NCI-H2029 (cell line): ENCODE measurements at regions not wholly inside any gene's neighbourhood (a gene's known extent, or its start where the extent isn't known, plus 50 kb on each side); places are given as distances from the start of the nearest gene placed in this dataset.
"Not testable (repeated sequence)": the region's sequence is repeated elsewhere in the genome, so short reads cannot be mapped to it uniquely, and the experiment has no call there.

Experiments used
- DNase-seq: peaks from one replicate; lab custom pipeline; 2025; lab: John Stamatoyannopoulos, UW

GRCh38 chr3:137460944-137461343 is 303.2 kb upstream of the SOX14 start:
- DNase-seq: no peak

GRCh38 chr3:137463131-137463530 is 301.0 kb upstream of the SOX14 start:
- no peak for DNase-seq

DNA sequence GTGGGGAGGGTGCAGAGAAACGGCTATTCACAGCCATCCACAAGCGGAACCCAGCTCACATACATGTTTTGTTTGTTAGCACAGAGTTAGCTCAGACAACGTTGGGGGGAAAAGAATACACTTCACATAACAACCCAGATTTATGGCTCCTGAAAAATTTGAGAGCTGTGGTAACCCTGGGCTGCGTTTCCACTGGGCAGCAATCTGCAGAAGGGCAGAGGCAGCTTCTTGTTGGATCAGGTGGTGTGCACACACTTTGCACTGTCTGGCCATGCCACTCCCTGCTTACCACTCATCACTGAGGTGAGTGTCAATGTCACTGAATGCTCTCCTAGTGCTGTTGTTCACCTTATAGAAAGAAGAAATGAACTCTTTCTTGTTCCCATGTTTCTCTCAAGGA is 299.8 kb upstream of the SOX14 start:
- DNase-seq: no peak

GRCh38 chr3:137468446-137468845 is 295.7 kb upstream of the SOX14 start:
- DNase-seq: no peak

DNA sequence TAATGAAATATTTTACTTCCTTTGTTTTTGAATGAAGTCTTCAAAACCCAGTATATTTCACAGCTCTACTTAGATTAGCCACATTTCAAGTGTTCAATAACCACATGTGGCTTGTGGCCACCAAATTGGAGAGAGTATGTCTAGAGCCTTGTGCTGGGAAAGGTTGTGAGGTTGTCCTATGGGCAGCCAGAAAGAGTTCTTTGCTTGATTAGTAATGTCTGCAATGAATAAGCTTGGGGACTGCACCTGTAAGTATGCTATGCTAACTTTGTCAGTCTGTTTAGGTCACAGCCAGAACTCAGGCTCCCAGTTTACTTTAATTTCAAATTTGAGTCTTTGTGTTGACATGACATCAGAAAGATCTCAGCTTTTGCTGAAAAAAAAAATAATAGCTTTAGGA is 294.9 kb upstream of the SOX14 start:
- DNase-seq: no peak

DNA sequence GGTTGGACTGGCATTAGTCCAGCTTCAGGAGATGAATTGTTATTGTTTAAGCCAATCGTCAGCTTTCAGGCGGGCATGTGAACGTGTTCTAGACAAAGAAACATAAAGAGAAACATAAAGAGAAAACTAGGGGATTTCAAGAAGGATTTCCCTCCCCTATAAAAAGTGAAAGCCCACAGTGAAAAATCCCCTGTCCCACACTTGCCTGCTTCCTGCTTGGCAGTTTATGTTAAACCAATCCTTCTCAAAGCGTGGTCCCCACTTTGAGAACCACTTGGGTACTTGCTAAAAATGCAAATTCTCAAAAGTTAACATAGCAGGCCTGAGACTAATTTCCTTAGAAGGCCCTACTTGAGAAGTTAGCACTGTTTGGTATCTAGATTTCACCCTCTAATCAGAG is 293.0 kb upstream of the SOX14 start:
- no peak for DNase-seq

DNA sequence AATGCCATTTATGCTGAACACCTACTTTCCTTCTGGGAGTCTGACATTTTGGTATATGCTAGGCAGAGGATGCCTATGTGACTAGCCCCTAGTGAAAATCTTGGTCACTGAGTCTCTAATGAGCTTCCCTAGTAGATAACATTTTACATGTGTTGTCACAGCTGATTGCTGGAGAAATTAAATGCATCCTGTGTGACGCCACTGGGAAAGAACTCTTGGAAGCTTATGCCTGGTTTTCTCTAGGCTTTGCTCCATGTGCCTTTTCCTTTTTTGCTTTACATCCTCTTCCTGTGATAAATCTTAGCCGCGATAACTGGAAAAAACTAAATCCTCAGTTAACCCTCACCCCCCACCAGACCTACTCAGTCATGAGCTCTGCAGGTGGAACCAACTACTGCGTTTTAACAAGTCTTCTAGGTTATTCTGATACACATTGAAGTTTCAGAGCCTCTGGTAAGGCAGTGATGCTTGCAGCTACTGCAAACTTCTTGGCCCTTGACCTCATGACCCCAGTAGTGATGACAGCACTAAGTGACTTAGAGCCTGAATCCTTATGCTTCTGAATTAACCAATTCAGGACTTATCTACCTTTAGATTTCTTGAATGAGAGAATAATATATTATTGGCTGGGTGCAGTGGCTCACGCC is 292.4 kb upstream of the SOX14 start:
- no peak for DNase-seq

- DNase-seq: no peak
These were observed 286.5 kb upstream of the SOX14 start for GRCh38 chr3:137477614-137478013.

DNA sequence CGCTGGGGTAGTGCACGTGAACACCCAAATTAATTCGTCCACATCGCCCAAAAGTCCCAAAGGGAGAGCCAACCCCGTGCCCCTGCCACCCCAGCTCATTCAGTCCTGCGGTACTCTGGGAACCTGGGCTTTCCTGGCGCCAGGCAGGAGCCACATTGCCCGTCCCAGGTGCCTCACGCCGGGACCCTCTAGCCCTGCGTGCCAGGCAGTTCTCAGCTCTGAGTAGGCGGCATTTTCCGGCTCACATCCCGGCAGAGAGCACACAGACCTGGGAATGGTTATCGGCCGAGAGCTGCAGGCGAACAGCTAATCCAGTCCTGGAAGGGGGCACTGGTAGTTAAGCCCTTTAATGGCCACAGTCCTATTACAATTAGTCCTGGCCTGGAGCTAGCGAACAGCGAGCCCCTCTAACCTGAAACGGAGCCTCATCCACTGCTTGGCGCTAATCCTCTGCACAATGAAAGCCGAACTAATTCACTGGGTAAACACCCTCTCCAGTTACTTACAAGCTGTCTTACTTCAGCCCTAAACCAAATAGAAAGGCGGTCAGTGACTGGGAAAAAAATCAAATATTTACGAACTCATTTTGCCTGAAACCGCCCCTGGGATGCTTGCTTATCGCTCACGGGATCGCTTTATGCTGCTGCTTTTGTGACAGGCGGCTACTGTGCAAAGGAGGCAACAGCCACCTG is 254.6 kb upstream of the SOX14 start:
- DNase-seq: no peak

DNA sequence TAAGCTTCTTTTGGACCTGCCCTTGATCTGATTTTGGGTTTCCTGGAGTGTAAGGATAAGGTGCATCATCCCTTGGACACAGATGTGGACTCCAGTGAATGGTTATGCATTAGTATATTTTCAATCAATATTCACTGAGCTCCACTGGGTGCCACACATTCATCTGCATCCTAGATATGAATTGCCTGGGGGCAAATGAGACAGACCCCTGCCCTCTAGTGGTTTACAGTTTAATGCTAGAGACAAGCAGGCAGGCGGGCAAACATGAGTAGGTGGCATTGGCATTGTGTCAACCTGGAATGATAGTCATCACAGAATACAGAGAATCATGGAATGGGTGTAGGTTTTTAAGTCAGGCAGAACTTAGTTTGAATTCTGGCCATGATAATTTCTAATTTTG is 252.5 kb upstream of the SOX14 start:
- no peak for DNase-seq

GRCh38 chr3:137514853-137515252 is 249.3 kb upstream of the SOX14 start:
- DNase-seq: no peak

- DNase-seq: no peak
These were observed 244.5 kb upstream of the SOX14 start for GRCh38 chr3:137519602-137520001.

GRCh38 chr3:137524751-137525150 is 239.4 kb upstream of the SOX14 start:
- no peak for DNase-seq

DNA sequence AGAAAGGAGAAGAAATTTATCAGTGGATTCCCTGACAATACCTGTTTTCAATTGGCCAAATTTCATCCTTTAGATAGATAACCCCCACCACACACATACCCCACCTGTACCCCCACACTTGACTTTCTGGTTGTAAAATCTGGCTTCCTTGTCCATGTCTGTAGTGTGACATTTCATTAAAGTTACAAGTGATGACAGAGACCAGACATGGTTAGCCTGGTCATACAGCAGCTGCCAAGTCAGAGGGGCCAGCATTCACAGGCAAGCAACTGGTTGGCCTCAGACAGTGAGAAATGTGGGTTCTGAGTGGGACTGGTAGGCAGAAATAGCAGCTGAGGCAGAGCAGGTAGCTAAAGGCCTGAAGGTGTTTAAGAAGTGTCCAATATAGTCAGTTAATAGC is 238.6 kb upstream of the SOX14 start:
- DNase-seq: no peak

DNA sequence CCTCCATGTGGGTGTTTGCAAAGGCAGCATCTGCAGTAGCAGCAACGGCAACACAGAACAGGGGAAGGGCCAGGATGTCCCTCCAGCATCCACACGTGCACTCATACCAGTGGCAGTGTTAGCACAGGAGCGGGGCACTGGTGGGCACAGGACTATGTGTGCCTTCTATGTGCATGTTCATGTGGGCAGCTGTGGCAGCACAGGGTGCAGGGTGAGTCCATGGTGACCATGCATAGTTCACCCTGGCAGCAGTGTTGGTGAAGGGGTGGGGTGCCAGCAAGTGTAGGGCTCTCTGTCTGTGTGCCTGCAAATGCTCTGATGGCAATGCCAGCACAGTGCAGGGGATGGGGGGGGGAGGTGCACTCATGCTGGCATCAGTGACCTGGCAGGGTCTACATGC is 222.1 kb upstream of the SOX14 start:
- no peak for DNase-seq

GRCh38 chr3:137554242-137554641 is 209.9 kb upstream of the SOX14 start:
- DNase-seq: no peak

- no peak for DNase-seq
These were observed 195.2 kb upstream of the SOX14 start for GRCh38 chr3:137568880-137569279.

- DNase-seq: no peak
These were observed 191.2 kb upstream of the SOX14 start for GRCh38 chr3:137572931-137573330.

DNA sequence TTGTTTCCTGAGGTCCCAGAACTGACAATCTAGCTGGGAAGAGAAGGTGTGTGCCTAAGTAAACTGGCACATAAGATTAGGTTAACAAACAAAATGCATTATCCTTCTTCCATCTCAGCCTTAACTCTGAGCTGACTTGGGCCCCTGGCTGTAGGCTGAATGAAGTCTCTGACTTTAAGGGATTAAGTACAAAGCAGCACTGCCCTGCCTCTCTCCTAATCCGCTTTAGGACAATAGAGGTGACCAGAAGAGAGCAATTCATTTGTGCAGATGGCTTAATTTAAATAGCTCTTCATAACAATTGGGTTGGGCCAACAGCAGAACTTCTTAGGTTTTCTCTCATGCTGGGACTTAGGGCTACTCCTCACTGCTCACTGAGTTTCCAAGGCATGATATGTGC is 181.6 kb upstream of the SOX14 start:
- no peak for DNase-seq

- no peak for DNase-seq
These were observed 180.9 kb upstream of the SOX14 start for GRCh38 chr3:137583256-137583655.

GRCh38 chr3:137588871-137589270 is 175.2 kb upstream of the SOX14 start:
- no peak for DNase-seq

- DNase-seq: not testable (repeated sequence)
These were observed 168.7 kb upstream of the SOX14 start for GRCh38 chr3:137595415-137595814.

- DNase-seq: no peak
These were observed 153.4 kb upstream of the SOX14 start for GRCh38 chr3:137610723-137611122.

- DNase-seq: no peak
These were observed 151.8 kb upstream of the SOX14 start for GRCh38 chr3:137612291-137612690.
